IMR-90 (cell line): ENCODE measurements at regions not wholly inside any gene's neighbourhood (a gene's known extent, or its start where the extent isn't known, plus 50 kb on each side); places are given as distances from the start of the nearest gene placed in this dataset.

Experiments used
- ATAC-seq: fragments of 200-7000 bp; cut with Tn5 transposase; 2 replicates; pipeline ENCODE4 v1.9.1; 2020; ENCODE audit warnings: low read depth, mild to moderate bottlenecking, moderate library complexity
- BruUV-seq: library from RNA; stranded (reverse); fragments of 400-500 nt; replicated peaks from 2 replicates; lab custom pipeline; 2021; lab: Mats Ljungman, UMichigan
- CTCF ChIA-PET: fragments of 300-600 bp; formaldehyde crosslinking; extraction: SDS; loops from one replicate; lab custom pipeline; 2021; ENCODE audit warnings: antibody characterized with exemption; lab: Yijun Ruan, JAX
- POLR2A ChIA-PET: fragments of 300-600 bp; sonication (Branson Sonifier 250); formaldehyde crosslinking; loops from one replicate; lab custom pipeline; 2022; ENCODE audit warnings: antibody characterized with exemption; ENCODE audit not compliant: unreplicated experiment; lab: Charles Lee
- DNase-seq: peaks from one replicate; pipeline ENCODE4 v3.0.0; 2013
- H2AFZ ChIP-seq: replicated peaks from 2 replicates; pipeline ENCODE3; 2013; ENCODE audit warnings: low read length, mild to moderate bottlenecking; ENCODE audit not compliant: poor library complexity
- H2AK5ac ChIP-seq: 2 replicates; pipeline ENCODE4 v1.6.1; 2013; ENCODE audit warnings: low read depth, low read length, inconsistent platforms
- H2AK9ac ChIP-seq: replicated peaks from 2 replicates; pipeline ENCODE3; 2013; ENCODE audit warnings: mild to moderate bottlenecking, low read depth, low read length, moderate library complexity; ENCODE audit not compliant: poor library complexity
- H2BK120ac ChIP-seq: 2 replicates; pipeline ENCODE4 v1.6.1; 2013; ENCODE audit warnings: low read depth, low read length, inconsistent platforms
- H2BK15ac ChIP-seq: 3 replicates; pipeline ENCODE4 v1.6.1; 2013; ENCODE audit warnings: low read depth, low read length, inconsistent platforms
- H2BK20ac ChIP-seq: 2 replicates; pipeline ENCODE4 v1.6.1; 2013; ENCODE audit warnings: low read depth, mild to moderate bottlenecking, inconsistent platforms, low read length, moderate library complexity
- H2BK5ac ChIP-seq: 2 replicates; pipeline ENCODE4 v1.6.1; 2013; ENCODE audit warnings: mild to moderate bottlenecking, low read depth, low read length, inconsistent platforms; ENCODE audit not compliant: poor library complexity, severe bottlenecking
- H3K14ac ChIP-seq: replicated peaks from 2 replicates; pipeline ENCODE4 v1.6.1; 2013; ENCODE audit warnings: low read depth, low read length, inconsistent platforms
- H3K18ac ChIP-seq: 2 replicates; pipeline ENCODE4 v1.6.1; 2013; ENCODE audit warnings: low read depth, low read length, control low read depth
- H3K23ac ChIP-seq: 2 replicates; pipeline ENCODE4 v1.6.1; 2013; ENCODE audit warnings: low read depth, low read length, inconsistent platforms
- H3K27ac ChIP-seq: 2 replicates; pipeline ENCODE4 v1.5.1; 2013; ENCODE audit warnings: mild to moderate bottlenecking, control low read depth, low read length; ENCODE audit not compliant: insufficient read depth
- H3K27me3 ChIP-seq: 2 replicates; pipeline ENCODE4 v1.6.1; 2013; ENCODE audit warnings: low read length; ENCODE audit not compliant: control insufficient read depth, insufficient read depth
- H3K36me3 ChIP-seq: 2 replicates; pipeline ENCODE4 v1.6.1; 2013; ENCODE audit warnings: low read length, mixed read lengths; ENCODE audit not compliant: control insufficient read depth, insufficient read depth
- H3K4ac ChIP-seq: 2 replicates; pipeline ENCODE4 v1.6.1; 2013; ENCODE audit warnings: low read depth, low read length, inconsistent platforms
- H3K4me1 ChIP-seq: 2 replicates; pipeline ENCODE4 v1.6.1; 2013; ENCODE audit warnings: low read length, mixed read lengths; ENCODE audit not compliant: control insufficient read depth, insufficient read depth
- H3K4me2 ChIP-seq: 2 replicates; pipeline ENCODE4 v1.6.1; 2013; ENCODE audit warnings: low read depth, mild to moderate bottlenecking, control low read depth, low read length, moderate library complexity
- H3K4me3 ChIP-seq: 2 replicates; pipeline ENCODE4 v1.5.1; 2013; ENCODE audit warnings: low read depth, mild to moderate bottlenecking, control low read depth, low read length, moderate library complexity; ENCODE audit not compliant: insufficient read depth
- H3K56ac ChIP-seq: 2 replicates; pipeline ENCODE4 v1.6.1; 2013; ENCODE audit warnings: low read length, inconsistent platforms; ENCODE audit not compliant: insufficient read depth; ENCODE audit errors: extremely low read depth
- H3K79me1 ChIP-seq, 2 experiments: 2 replicates each; pipeline ENCODE4 v1.6.1; 2013; ENCODE audit warnings: low read length in 2 of 2, inconsistent platforms in 1 of 2, low read depth in 1 of 2
- H3K9ac ChIP-seq: 2 replicates; pipeline ENCODE4 v1.6.1; 2013; ENCODE audit warnings: low read depth, low read length, control low read depth
- H3K9me1 ChIP-seq: 2 replicates; pipeline ENCODE4 v1.6.1; 2013; ENCODE audit warnings: low read length, inconsistent platforms; ENCODE audit not compliant: insufficient read depth
- H3K9me3 ChIP-seq: 2 replicates; pipeline ENCODE4 v1.6.1; 2013; ENCODE audit warnings: low read length; ENCODE audit not compliant: control insufficient read depth, insufficient read depth
- H4K20me1 ChIP-seq: 2 replicates; pipeline ENCODE4 v1.6.1; 2013; ENCODE audit warnings: low read length, inconsistent platforms; ENCODE audit not compliant: insufficient read depth
- H4K5ac ChIP-seq: 2 replicates; pipeline ENCODE4 v1.6.1; 2013; ENCODE audit warnings: mild to moderate bottlenecking, low read depth, low read length, control low read depth
- H4K8ac ChIP-seq, 2 experiments: 2 replicates each; pipeline ENCODE4 v1.6.1; 2013; ENCODE audit warnings: low read depth in 2 of 2, low read length in 2 of 2, control low read depth in 1 of 2, inconsistent platforms in 1 of 2
- H4K91ac ChIP-seq: 2 replicates; pipeline ENCODE4 v1.6.1; 2013; ENCODE audit warnings: low read depth, low read length, inconsistent platforms; ENCODE audit not compliant: insufficient read depth
- BHLHE40 ChIP-seq: fragments of 150-350 bp; IDR thresholded peaks from 2 replicates; pipeline ENCODE4 v1.6.1; 2016; ENCODE audit warnings: mild to moderate bottlenecking, low read depth, low read length
- CHD1 ChIP-seq: IDR thresholded peaks from 2 replicates; pipeline ENCODE4 v1.6.1; 2012; ENCODE audit warnings: low read depth, low read length, improper control_type of control experiment
- ELK1 ChIP-seq: fragments of 150-350 bp; IDR thresholded peaks from 2 replicates; pipeline ENCODE4 v1.6.1; 2016; ENCODE audit warnings: low read depth, mild to moderate bottlenecking, low read length, moderate library complexity, borderline replicate concordance
- MAZ ChIP-seq: IDR thresholded peaks from 2 replicates; pipeline ENCODE4 v1.6.1; 2012; ENCODE audit warnings: low read depth, mild to moderate bottlenecking, low read length, improper control_type of control experiment, moderate library complexity, borderline replicate concordance
- NFE2L2 ChIP-seq: fragments of 150-350 bp; IDR thresholded peaks from 2 replicates; pipeline ENCODE4 v1.6.1; 2016; ENCODE audit warnings: low read depth, mild to moderate bottlenecking, low read length
- POLR2A ChIP-seq: IDR thresholded peaks from 2 replicates; pipeline ENCODE4 v1.6.1; 2012; ENCODE audit warnings: mild to moderate bottlenecking, low read depth, low read length
- RAD21 ChIP-seq: IDR thresholded peaks from 2 replicates; pipeline ENCODE4 v1.6.1; 2012; ENCODE audit warnings: low read length, improper control_type of control experiment
- RCOR1 ChIP-seq: IDR thresholded peaks from 2 replicates; pipeline ENCODE4 v1.6.1; 2012; ENCODE audit warnings: mild to moderate bottlenecking, low read length, improper control_type of control experiment; ENCODE audit not compliant: insufficient replicate concordance
- RFX5 ChIP-seq: IDR thresholded peaks from 2 replicates; pipeline ENCODE4 v1.8.0; 2012; ENCODE audit warnings: low read depth, mild to moderate bottlenecking, low read length, moderate library complexity
- SMC3 ChIP-seq: fragments of 150-350 bp; IDR thresholded peaks from 2 replicates; pipeline ENCODE4 v1.6.1; 2016; ENCODE audit warnings: low read depth, mild to moderate bottlenecking, antibody characterized with exemption, low read length, moderate library complexity
- USF2 ChIP-seq: fragments of 150-350 bp; IDR thresholded peaks from 2 replicates; pipeline ENCODE4 v1.6.1; 2017; ENCODE audit warnings: mild to moderate bottlenecking, antibody characterized with exemption, low read length, low read depth
- WGBS, 2 experiments: methylation state at CpG; one replicate each; pipeline versions ENCODE4 v1.1.5 to v1.1.7; 2013; ENCODE audit warnings: missing lambda C conversion rate in 2 of 2; ENCODE audit not compliant: insufficient read length in 1 of 2; ENCODE audit errors: extremely low coverage in 2 of 2; 5-methylcytosine and 5-hydroxymethylcytosine counted together
- dilution Hi-C: fragments of 300-500 bp; cut with HindIII; formaldehyde crosslinking; loops from one replicate; pipeline ENCODE4 v1.14.3; 2018; ENCODE audit warnings: low sequenced_read_pairs; ENCODE audit not compliant: unreplicated experiment
- in situ Hi-C: fragments of 300-500 bp; cut with MboI; formaldehyde crosslinking; loops from 3 replicates; pipeline ENCODE4 v1.14.3; 2019; ENCODE audit warnings: low sequenced_read_pairs, inconsistent platforms, mixed read lengths
- intact Hi-C: fragments of 100-400 bp; cut with micrococcal nuclease; formaldehyde crosslinking; loops from 2 replicates; pipeline ENCODE4 v1.10.0; 2022

- no CpG with 5 or more reads among the region's 2 CpGs for WGBS, 2 experiments
- H3K9me1 ChIP-seq = no peaks in the 10 kb centered on the region
- H3K4me3 ChIP-seq = no peak overlapping the region
- no peaks in the 10 kb centered on the region for H3K36me3 ChIP-seq
- H2AK5ac ChIP-seq = no peak overlapping the region
- no peak overlapping the region for H4K91ac ChIP-seq
- no peak for TF ChIP-seq RAD21
- TF ChIP-seq MAZ = no peak
- no peak for TF ChIP-seq NFE2L2
- TF ChIP-seq BHLHE40 = no peak
- TF ChIP-seq RCOR1 = no peak
- no peak for TF ChIP-seq SMC3
- TF ChIP-seq ELK1 = no peak
- TF ChIP-seq CHD1 = no peak
- TF ChIP-seq POLR2A = no peak
- no peak for TF ChIP-seq USF2
- TF ChIP-seq RFX5 = no peak
- no peaks in the 10 kb centered on the region for H3K27me3 ChIP-seq
- no peak overlapping the region for H3K18ac ChIP-seq
- no peak overlapping the region for H3K56ac ChIP-seq
- H3K4ac ChIP-seq = no peak overlapping the region
- H3K4me1 ChIP-seq = no peaks in the 10 kb centered on the region
- H2AFZ ChIP-seq = no peak overlapping the region
- no peak overlapping the region for H2BK120ac ChIP-seq
- no peak overlapping the region for H4K8ac ChIP-seq
- in situ Hi-C loops (no loop called here), intact Hi-C loops (no loop called here), dilution Hi-C loops (no loop called here)
- ATAC-seq (no peak), DNase-seq (no peak)
- no peak overlapping the region for H2BK20ac ChIP-seq
- no peak overlapping the region for H3K4me2 ChIP-seq
- H3K14ac ChIP-seq = no peak overlapping the region
- no TSS peak for BruUV-seq
- H2BK15ac ChIP-seq = no peak overlapping the region
- H3K79me1 ChIP-seq = no peaks in the 10 kb centered on the region
- POLR2A ChIA-PET = no interaction called here
- H3K9me3 ChIP-seq = no peaks in the 10 kb centered on the region
- no peak overlapping the region for H3K9ac ChIP-seq
- CTCF ChIA-PET = interaction anchor here (0.7 kb wide), 1 partner anchor 76 kb away, joined by 5 read pairs; no protein-coding TSS in a partner anchor
- H4K20me1 ChIP-seq = no peaks in the 10 kb centered on the region
- H2BK5ac ChIP-seq = no peak overlapping the region
- no peak overlapping the region for H3K23ac ChIP-seq
- no peak overlapping the region for H3K27ac ChIP-seq
- no peak overlapping the region for H2AK9ac ChIP-seq
- no peak overlapping the region for H4K5ac ChIP-seq
These were observed 1619.6 kb upstream of the LRRTM3 start for GRCh38 chr10:65306201-65306600.
